Ishikawa (cell line): ENCODE measurements at regions not wholly inside any gene's neighbourhood (a gene's known extent, or its start where the extent isn't known, plus 50 kb on each side); places are given as distances from the start of the nearest gene placed in this dataset.

ENCODE experiments used
- CEBPB ChIP-seq: IDR thresholded peaks from 2 replicates; pipeline ENCODE4 v1.6.1; 2012
- EGR1 ChIP-seq: IDR thresholded peaks from 2 replicates; pipeline ENCODE4 v1.6.1; 2012
- EP300 ChIP-seq: IDR thresholded peaks from 2 replicates; pipeline ENCODE4 v1.6.1; 2012; ENCODE audit warnings: borderline replicate concordance
- FOXM1 ChIP-seq: IDR thresholded peaks from 2 replicates; pipeline ENCODE4 v1.6.1; 2012; ENCODE audit warnings: low read depth, borderline replicate concordance
- MAX ChIP-seq: IDR thresholded peaks from 2 replicates; pipeline ENCODE4 v1.6.1; 2012
- NFIC ChIP-seq: IDR thresholded peaks from 2 replicates; pipeline ENCODE4 v1.6.1; 2012
- RAD21 ChIP-seq: IDR thresholded peaks from 2 replicates; pipeline ENCODE4 v1.6.1; 2012; ENCODE audit warnings: low read depth
- REST ChIP-seq: IDR thresholded peaks from 2 replicates; pipeline ENCODE4 v1.6.1; 2012; ENCODE audit warnings: low read depth, mild to moderate bottlenecking
- TAF1 ChIP-seq: IDR thresholded peaks from 2 replicates; pipeline ENCODE4 v1.6.1; 2012; ENCODE audit warnings: low read depth, mild to moderate bottlenecking
- TCF12 ChIP-seq: IDR thresholded peaks from 2 replicates; pipeline ENCODE4 v1.6.1; 2012; ENCODE audit warnings: low read depth
- TEAD4 ChIP-seq: IDR thresholded peaks from 2 replicates; pipeline ENCODE4 v1.6.1; 2012
- YY1 ChIP-seq: IDR thresholded peaks from 2 replicates; pipeline ENCODE4 v1.6.1; 2012; ENCODE audit warnings: low read depth
- ZBTB7A ChIP-seq: IDR thresholded peaks from 2 replicates; pipeline ENCODE4 v1.6.1; 2012; ENCODE audit warnings: low read depth

- TF ChIP-seq MAX (no peak), TEAD4 (no peak), YY1 (no peak), TCF12 (no peak), EGR1 (no peak), TAF1 (no peak), EP300 (no peak), CEBPB (no peak), ZBTB7A (no peak), FOXM1 (no peak), RAD21 (no peak), REST (no peak), NFIC (no peak)
These were observed 211.8 kb downstream of the BMP4 start for GRCh38 chr14:53744857-53745256.
